Right ventricle myocardium inferior (tissue), 1 donor: ENCODE measurements at regions not wholly inside any gene's neighbourhood (a gene's known extent, or its start where the extent isn't known, plus 50 kb on each side); places are given as distances from the start of the nearest gene placed in this dataset.

Experiments
- ATAC-seq: fragments of 200-7000 bp; cut with Tn5 transposase; one replicate; pipeline ENCODE4 v1.9.1; 2020; ENCODE audit warnings: mild to moderate bottlenecking, moderate library complexity
- DNase-seq: peaks from one replicate; pipeline ENCODE4 v3.0.0; 2021; ENCODE audit errors: missing footprints
- intact Hi-C: fragments of 100-400 bp; cut with DNase I; formaldehyde crosslinking; loops from one replicate; pipeline ENCODE4 v1.11.0; 2022
- donor health status: DM: no; HTN: yes; CAD: no; lungs with severe emphysema.

DNA sequence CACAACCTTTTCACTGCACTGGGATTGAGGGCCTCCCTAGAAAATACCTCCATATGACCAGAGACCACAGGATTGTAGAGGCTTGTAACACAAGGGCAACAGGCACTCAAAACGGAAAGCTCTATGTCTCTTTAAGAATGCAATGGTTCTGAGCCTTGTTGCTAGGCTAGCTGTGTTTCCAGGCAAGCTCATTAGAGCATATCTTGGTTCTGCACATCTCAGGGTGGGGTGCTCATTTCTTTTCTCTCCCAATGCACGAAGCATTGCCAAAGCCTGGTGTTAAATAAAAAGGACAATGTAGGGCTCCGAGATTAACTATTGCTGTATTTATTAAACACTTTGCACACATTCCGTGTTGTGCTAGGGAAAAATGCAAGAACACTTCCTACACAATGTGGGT, 315.9 kb downstream of the PRDM2 start:
- ATAC-seq, result no peak
- intact Hi-C loops, result no loop called here
- no peak for DNase-seq

DNA sequence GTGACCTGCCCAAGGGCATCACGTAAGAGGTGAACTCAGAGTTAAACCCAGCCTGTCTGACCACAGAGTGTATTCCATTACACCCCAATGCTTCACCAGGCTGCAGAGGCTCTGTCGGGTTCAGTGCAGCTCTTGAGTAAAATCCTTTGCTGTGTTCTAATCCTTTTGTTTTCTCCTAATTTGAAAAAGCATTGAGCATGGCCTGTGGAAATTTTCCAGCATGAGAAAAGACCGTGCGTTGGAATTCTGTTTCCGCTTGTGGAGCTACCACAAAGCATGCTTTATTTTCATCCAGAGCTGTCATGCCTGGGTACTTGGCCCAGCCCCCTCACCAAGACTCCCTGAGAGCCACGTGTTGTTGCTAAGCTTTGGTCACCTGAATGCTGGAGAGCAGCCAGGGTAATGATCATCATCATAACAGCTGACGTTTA, 317.6 kb downstream of the PRDM2 start:
- ATAC-seq, result no peak
- intact Hi-C loops, result no loop called here
- DNase-seq, result no peak

DNA sequence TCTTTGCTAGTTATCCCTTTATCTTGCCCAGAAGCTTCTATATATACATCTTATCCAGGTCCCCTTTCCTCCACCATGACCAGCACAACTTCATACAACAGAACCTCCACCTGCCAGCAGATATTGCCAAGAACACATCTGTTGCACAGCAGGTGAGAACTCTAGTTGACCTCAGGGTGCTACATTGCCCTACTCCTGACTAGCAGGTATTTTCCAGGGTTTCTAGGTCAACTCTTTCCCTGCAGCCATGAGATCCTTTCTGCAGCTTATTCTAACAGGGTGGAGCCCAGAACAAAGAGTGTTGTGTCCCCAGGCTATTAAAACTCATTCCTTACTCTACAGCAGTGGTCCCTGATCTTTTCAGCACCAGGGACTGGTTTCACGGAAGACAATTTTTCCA, 319.5 kb downstream of the PRDM2 start:
- intact Hi-C loops, result no loop called here
- no peak for ATAC-seq
- DNase-seq, result no peak

DNA sequence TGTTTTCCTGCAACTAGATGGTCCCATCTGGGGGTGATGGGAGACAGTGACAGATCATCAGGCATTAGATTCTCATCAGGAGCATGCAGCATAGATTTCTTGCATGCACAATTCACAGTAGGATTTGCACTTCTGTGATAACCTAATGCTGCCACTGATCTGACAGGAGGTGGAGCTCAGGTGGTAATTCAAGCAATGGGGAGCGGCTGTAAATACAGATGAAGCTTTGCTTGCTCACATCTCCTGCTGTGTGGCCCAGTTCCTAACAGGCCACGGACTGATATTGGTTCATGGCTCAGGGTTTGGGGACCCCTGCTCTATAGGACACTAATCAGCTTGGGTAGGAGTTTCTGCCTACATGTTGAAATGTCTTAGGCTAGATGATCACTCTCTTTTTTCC, 320.0 kb downstream of the PRDM2 start:
- ATAC-seq (no peak), DNase-seq (no peak)
- intact Hi-C loops, result no loop called here

DNA sequence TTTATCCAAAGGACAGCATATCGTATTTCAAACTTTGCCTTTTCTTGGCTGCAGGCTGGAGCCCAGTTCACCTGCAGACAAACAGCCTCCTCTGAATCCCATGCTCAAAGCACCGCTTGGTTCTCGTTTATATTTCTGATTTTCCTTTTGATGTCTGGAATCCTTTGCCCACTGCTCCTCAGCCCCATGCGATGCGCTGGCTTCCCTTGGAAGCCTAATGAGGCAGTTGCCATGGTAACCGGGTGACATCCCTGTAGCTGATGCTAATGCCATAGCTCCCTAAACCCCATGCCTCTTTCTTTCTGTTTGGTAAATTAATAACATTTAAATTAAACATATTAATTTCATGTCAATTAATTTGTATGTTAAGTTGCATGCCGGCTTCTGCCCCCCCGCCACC, 327.1 kb downstream of the PRDM2 start:
- intact Hi-C loops, result no loop called here
- DNase-seq (no peak), ATAC-seq (no peak)

DNA sequence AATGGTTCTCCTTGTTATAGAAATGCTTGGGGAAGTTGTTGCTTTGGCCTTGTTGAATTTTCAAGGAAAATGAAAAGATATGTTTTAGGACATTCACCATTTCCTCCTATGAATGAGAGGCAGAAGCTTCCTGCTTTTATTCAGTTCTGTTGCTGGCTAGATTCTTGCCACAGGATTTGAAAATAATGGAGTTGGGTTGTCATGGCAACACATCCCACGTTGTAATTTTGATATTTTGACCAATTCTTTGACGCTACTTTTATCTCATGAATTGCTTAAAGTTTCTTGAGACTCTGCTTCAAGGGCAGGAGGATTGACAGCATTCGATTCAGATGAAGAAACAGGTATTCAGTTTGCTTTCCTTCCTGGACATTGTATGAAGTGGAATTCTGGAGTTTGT, 331.5 kb downstream of the PRDM2 start:
- intact Hi-C loops, result no loop called here
- no peak for DNase-seq
- ATAC-seq, result no peak

DNA sequence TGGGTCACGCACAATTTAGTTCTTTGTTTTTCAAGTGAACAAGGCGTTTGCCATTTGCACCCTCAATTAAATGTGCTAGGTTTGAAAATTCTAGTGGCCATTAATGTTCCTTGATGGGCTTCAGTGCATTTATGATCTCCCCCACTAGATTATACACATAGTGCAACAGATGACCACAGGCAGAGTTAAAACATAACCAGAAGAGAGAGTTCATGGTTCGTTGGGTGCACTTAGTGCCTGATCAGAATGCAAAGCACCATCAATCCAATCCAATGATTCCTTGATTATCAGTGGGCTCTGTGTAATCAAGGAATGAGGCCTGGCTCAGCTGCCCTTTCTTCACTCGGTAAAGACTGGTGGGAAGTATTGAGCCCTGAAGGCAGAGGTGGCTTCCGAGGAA, 334.5 kb downstream of the PRDM2 start:
- intact Hi-C loops, result no loop called here
- ATAC-seq, result no peak
- DNase-seq, result no peak

DNA sequence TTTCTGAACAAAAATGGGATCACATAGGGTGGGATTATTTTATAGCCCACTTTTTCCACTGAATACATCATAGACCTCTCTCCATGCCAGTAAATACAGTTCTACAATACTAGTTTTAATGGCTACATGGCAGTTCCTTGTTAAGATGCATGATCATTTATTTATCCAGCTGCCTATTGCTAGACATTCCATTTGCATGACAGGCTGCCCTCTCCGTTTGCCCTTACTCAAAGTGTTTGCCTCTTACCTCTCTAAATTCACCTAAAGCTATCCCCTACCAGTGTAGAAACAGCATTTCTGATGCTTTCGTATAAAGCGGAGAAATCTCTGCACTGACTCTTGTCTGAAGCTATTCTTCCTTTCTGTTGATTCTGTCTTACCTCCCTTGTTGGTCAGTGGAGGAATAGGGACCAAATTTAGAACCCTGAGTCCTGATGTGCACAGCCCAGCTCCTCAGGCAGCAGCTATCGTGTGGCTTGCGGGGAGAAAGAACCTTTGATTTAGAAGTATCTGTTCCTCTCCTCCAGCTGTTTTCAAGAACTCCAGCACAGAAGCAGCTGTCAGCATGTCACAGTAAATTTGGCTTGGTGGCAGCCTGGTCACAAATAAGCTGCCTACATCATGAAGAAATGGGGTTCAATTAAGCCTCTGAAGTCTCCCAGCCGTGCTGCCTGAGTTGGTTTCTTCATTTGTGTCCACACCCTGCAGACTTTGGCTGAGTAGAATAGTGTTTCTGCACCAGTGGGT, 337.3 kb downstream of the PRDM2 start:
- ATAC-seq, result no peak
- intact Hi-C loops, result no loop called here
- no peak for DNase-seq

DNA sequence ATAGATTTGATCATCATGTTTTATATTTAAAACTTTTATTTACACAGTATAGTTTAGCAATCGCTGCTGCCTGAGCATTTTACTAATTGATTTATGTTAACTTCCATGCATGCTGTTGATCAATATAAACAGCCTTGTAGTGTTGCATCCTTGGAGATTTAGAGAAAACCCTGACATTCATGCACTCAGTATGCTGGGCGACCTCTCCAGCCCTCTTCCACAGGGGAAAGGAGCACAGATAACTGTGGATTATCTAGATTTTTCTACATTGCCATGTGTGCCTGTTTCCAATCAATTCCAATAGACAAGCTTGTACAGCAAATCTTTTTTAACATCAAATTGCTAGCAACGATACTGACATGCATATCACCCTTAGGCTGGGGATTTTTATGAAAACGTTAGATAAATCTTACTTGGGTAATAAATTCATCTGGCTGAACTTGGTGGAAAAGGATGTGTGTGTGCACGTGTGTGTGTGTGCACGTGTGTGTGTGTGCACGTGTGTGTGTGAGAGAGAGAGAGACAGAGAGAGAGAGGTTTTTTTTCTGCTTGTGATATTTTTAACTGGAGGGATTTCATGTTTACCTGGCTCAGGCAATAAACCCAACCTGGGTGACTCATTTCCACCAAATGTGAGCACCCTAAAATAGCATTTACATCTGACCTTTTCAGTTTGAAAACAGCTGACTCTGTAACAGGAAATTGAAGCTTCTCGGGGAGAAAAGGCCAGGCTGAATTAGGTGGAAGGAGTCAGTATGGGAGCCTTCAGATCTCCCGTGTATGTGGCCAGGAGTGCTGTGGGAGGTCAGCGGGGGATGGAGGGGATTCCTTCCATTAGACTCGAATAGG, 339.8 kb downstream of the PRDM2 start:
- intact Hi-C loops, result no loop called here
- DNase-seq, result no peak
- no peak for ATAC-seq

DNA sequence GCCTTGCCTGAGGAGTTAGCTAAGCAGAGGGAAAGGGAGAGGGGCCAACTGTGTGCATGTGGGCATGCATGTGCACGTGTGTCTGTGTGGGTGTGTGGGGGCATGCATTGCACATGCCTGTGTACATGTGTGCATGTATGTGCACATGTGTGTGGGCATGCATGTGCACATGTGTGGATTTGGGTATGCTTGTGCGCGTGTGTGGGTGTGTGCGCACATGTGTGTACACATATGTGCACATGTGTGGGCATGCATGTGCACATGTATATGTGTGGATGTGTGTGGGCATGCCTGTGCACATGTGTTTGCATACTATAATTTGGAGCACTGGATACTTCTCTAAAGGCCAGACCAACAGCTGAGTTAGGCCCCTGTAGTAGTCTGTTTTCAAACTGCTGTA, 350.0 kb downstream of the PRDM2 start:
- ATAC-seq (no peak), DNase-seq (no peak)
- intact Hi-C loops, result no loop called here

DNA sequence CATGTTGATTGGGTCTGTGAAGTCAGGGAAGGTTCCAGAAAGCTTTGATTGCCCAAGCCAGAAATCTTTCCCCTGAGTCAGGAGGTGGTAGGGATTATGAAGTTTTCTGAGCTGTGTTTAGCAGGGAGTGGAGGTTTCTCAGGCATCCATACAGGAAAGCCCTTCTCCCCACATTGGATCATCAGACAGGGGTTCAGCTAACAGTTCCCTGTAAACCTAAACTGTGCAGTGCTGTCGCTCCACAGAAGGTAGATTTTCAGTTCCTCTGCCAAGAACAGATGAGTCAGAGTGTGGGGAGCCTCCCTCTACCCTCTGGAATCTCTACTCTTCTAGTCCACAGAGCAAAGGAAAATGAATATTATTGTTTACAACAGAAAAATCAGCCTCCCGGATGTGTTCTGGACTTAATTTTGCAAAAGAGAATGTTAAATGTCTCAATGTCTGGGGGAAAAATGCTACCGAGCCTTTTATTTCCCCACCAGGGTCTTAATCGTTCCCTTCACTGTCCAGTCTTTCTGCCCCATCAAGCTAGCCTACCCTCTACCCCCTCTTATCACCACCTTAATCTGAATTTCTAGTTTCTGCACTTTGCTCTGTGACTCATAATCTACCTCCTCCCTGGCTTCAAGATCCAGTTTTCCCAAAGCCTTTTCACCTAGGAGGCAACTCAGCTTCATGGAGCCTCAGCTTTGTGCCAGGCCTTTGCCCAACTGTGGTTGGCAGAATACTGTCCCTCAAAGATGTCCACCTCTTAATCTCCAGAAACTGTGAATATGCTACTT, 355.6 kb downstream of the PRDM2 start:
- intact Hi-C loops, result no loop called here
- ATAC-seq (no peak), DNase-seq (no peak)

DNA sequence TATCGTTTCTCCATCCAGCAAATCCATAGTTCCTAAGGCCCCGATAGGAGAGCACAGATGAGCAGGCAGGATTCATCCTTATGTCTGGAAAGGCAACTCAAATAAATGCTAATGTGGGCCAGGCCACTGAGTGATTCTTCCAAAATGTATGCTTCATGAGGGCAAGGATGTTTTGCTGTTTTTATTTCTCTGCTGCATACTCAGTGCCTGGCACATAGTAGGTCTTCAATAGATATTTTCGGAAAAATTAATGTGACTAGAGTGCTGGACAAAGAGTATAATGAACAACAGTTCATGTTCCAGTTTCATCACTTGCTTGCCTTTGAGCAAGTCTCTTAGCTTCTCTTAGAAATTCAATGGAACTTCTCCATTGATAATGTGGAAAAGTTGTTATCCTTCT, 357.7 kb downstream of the PRDM2 start:
- no peak for ATAC-seq
- no peak for DNase-seq
- intact Hi-C loops, result no loop called here

DNA sequence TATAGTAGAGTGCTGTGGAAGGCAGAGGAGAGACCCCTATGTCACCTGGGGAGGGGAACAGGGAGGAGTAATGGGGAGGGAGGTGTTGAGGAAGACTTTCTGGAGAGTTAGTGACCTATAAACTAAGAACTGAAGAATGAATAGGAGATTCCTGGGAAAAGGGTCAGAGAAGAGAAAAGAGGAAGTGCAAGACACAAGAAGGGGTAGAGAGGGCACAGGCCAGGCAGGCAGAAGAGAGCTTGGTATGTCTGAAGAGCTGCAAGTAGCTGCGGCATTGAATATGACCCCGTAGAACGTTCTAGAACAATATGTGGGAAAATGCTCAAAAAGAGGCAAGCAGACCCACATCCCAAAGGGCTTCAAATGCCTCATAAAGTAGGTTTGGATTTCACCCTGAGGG, 361.2 kb downstream of the PRDM2 start:
- intact Hi-C loops, result no loop called here
- ATAC-seq, result no peak
- DNase-seq, result no peak

DNA sequence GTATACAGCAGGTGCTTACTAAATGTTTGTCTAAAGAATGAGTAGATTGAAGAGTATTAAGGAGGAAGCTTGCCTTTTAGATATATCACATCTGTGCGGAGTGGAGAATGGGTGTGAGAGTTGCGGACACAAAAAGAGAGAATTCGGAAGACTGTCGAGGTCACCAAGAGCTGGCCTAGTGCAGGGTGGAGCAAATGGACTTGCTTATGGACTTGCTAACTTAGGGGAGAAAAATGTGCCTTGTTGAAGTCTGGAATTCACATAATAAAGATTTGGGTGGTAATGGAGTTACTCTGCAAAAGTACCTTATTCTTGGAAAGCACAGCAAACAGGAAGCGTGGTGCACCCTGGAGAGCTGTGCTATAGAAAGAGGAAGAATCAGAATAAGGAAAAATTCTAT, 361.7 kb downstream of the PRDM2 start:
- no peak for ATAC-seq
- intact Hi-C loops, result no loop called here
- no peak for DNase-seq

DNA sequence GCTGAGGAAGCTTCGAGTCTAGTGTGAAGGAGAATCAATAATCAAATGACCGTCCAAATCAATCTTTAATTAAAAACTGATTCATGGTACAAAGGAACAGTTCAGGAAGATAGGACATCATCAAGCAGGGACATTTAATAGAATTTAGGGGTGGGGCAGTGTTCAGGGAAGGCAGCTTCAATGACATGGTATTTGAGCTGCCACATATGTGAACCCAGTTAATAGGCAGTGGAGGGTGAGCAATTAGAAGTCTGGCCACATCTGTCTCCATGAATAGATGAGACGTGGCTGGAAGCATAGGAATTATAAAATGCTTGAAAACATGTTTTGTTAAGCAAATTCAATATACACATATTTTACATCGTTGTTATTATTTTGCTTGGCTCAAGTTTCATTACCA, 362.7 kb downstream of the PRDM2 start:
- DNase-seq (no peak), ATAC-seq (no peak)
- intact Hi-C loops, result no loop called here

DNA sequence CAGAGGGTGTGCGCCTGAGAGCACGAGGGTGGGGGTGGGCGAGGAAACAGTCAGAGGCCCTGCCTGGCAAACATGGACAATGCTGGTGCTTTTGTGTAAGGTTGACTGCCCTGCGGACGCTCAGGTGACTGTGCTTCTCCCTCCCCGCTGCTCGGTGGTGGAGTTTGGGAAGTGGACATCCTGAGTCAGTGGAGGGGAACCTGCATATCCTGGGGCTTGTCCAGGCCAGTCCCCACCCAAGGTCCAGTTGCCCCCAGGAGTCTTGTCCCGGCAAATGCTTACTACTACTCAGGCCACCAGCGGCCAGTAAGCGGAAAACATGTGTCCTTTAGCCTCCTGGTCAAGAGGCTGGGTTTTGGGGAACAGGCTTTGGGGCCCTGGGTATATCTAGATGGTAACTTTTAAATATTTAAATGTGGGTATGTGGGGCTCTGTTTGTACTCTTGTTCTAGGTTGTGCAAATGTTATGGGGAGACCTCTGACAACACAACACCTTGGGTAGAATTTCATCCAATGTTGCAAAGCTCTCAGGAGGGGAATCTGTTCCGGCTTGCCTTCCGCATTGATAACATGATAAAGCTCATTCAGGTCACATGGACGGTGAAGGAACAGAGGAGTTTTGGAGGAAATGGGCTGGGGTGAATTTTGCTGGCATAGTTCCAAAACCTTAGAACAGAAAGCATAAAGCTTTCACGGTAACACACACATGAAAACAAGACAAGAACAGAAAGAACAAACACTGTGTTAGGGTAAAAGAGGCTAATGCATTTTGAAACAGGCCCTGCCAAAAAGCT, 364.9 kb downstream of the PRDM2 start:
- ATAC-seq (no peak), DNase-seq (no peak)
- intact Hi-C loops, result no loop called here

DNA sequence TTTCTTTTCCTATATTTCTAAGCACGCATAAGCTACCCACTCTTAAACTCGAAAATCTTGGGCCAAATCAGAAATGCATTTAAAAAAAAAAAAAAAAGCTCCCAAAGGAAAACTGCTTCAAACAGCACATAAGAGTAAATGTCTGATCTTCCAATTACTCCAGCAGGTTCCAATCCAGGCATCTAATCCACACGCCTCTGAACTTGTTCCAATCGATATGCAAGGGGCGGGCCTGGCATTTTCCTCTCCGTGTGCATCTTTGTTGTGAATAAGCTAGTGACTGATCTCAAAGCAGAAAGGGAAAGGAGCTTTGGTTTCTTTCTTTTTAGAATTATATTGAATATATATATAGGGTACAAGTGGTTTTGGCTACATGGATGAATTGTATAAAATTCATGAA, 365.5 kb downstream of the PRDM2 start:
- no peak for ATAC-seq
- intact Hi-C loops, result no loop called here
- no peak for DNase-seq

DNA sequence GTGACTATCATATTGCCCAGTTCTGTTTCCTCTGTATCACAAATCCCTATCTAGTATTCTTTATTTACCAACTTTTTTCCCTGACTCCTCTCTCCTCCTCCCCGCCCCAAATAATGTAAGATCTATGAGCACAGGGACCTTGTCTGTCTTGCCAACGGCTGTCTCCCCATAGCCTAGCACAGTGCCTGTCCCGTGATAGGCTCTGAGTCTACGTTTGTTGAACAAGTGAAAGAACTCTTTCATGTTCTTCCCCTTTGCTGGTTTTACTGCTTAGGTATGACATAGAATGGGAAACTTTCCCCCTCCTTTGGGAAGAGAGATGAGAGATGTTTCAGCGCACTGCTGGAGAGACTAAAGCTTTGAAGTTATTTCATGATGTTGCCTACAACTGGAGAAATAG, 367.0 kb downstream of the PRDM2 start:
- no peak for DNase-seq
- no peak for ATAC-seq

DNA sequence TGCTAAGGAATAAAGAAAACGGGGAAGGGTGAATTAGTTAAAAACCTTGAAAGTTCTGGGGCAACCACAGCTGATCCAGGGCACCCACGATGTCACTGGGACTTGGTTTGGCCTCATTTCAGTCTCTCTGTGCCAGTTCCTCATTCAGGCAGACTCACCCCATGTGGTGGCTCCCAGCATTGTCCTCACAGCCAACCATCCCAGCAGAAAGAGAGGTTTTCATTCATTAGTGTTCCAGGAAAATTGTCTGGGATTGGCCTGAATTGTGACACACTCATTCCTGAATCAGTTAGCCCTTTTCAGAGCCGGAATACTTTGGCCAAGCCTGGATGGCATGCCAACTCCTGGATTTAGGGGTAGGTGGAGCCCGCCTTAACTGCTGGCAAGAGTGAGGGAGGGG, 367.7 kb downstream of the PRDM2 start:
- ATAC-seq (no peak), DNase-seq (no peak)
- intact Hi-C loops, result no loop called here

More for the DNA sequence above, 367.0 kb downstream of the PRDM2 start:
- intact Hi-C loops, result no loop called here
